ENCODE measurements at regions not wholly inside any gene's neighbourhood (a gene's known extent, or its start where the extent isn't known, plus 50 kb on each side); places are given as distances from the start of the nearest gene placed in this dataset.

DNA sequence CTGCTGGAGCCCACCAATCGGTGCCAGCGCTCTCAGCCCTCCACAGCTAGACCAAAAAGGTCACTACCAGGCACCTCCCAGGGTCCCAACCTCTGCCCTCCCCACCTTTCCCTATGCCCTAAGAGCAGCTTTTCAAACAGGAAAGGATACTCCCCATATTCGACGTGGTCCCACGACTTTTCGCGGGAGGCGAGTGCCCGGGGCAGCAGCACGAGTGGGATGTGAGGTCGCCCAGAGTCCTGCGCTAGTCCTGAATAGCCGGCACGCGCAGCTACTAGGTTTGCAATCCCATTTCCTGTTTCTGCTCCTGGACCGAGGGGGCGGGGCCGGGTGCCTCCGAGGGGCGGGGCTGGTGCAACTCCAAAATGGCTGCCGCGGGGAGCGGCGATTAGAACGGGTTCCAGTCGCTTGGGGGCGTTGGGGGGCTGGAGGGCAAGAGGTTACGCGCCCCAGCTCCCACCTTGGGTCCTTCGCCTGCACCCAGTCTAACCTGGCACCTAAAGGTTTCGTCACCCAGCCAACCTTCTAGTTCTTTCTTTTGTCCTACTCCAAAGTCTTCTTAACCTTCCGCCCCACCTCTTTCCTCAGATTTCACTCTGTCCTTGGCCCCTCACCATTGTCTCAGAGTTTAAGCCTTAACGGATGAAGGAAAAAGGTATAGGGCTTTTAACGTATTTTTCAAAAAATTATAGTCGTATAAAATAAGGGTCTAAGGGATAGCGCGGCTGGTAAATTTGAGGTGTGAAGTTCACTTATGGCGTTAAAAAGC is 85.0 kb upstream of the TENT5D start:
- no peak for DNase-seq (ENCODE audit: extremely low read depth, insufficient read length)
- no peaks in the 10 kb centered on the region for H3K36me3 ChIP-seq (ENCODE audit: control insufficient read depth, insufficient read depth, low read length)
- no peak overlapping the region for H3K4me3 ChIP-seq (replicated peaks; ENCODE audit: low read depth, low read length)
- H3K27me3 ChIP-seq (replicated peaks; ENCODE audit: control insufficient read depth, insufficient read depth, low read length) = no peaks in the 10 kb centered on the region
- TF ChIP-seq, protein P1, sequence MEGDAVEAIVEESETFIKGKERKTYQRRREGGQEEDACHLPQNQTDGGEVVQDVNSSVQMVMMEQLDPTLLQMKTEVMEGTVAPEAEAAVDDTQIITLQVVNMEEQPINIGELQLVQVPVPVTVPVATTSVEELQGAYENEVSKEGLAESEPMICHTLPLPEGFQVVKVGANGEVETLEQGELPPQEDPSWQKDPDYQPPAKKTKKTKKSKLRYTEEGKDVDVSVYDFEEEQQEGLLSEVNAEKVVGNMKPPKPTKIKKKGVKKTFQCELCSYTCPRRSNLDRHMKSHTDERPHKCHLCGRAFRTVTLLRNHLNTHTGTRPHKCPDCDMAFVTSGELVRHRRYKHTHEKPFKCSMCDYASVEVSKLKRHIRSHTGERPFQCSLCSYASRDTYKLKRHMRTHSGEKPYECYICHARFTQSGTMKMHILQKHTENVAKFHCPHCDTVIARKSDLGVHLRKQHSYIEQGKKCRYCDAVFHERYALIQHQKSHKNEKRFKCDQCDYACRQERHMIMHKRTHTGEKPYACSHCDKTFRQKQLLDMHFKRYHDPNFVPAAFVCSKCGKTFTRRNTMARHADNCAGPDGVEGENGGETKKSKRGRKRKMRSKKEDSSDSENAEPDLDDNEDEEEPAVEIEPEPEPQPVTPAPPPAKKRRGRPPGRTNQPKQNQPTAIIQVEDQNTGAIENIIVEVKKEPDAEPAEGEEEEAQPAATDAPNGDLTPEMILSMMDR (IDR thresholded peaks at IDR 0.05; ENCODE audit: insufficient read depth, low read length, poor library complexity, severe bottlenecking) = no peak

DNA sequence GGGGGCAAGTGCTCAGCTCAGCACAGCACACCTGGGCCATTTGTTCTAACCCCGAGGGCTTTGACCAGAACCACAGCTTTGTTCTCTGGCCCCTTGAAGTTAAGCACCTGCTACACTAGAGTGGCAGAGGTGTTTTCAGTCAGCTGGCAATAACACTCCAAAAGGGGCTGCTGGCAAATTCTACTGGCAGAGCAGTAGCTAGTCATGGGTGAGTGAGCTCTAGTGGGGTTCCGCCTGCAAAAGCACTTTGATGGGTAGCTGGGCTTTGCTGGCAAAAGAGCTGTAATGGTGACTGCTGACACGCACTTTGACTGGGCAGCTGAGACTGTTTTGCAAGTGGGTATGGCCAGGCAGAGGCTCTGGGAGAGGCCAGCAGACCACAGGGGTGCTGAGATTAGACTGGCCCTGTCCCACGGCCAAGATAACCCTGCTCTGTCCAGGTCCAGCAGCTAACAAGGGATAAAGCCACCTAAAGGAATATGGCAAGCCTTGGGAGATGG is 65.2 kb upstream of the TENT5D start:
- H3K36me3 ChIP-seq (ENCODE audit: control insufficient read depth, insufficient read depth, low read length) = no peaks in the 10 kb centered on the region
- H3K27me3 ChIP-seq (replicated peaks; ENCODE audit: control insufficient read depth, insufficient read depth, low read length) = no peaks in the 10 kb centered on the region
- DNase-seq (ENCODE audit: extremely low read depth, insufficient read length) = no peak
- H3K4me3 ChIP-seq (replicated peaks; ENCODE audit: low read depth, low read length) = no peak overlapping the region
- TF ChIP-seq, protein P1 (IDR thresholded peaks at IDR 0.05; ENCODE audit: insufficient read depth, low read length, poor library complexity, severe bottlenecking) = no peak

All from GM06990 (cell line).